ENCODE measurements at regions not wholly inside any gene's neighbourhood (a gene's known extent, or its start where the extent isn't known, plus 50 kb on each side); places are given as distances from the start of the nearest gene placed in this dataset.

DNA sequence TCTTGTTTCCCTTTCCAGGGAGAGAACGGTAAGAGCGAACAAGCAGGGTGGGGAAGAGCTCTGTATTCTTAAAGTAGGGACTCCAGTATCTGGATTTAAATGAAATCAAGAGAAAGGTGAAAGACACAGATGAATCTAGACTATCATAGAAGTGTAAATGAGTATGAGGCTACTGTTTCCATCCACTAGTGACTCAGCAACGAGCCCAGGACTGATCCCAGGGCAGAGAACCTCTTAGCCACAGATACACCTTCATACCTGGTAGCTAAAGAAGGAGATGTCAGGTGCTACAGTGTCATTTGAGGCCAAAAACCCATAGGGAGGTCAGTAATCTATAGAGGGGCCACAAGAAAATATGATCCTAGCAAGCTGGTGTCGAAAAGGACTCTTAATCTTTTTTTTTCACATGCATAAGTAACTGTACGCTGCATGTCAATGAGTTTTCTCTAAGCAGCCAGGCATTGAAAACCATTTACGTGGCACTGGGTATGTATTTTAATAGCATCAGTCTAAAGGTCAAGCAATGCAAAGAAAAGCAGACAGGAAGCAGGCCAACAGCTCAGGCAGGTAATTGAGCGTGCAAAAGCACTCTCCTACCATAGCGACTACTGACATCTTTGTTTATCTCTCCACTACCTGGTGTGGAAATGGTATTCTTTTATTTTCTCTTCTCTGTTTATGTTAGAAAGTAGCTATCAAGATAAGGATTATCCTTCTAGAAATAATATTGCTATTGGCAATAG, 91.5 kb upstream of the EGR2 start:
- Histone ChIP-seq H3K4me1 (ENCODE audit: control insufficient read depth, insufficient read depth, low read length) (no peaks in the 10 kb centered on the region; the same call in 1 of the 2 replicates), H3K27me3 (ENCODE audit: control insufficient read depth, insufficient read depth, low read length) (0 out of 2 replicates have a peak, but pooled peaks cover 9% of the 10 kb centered on the region), H3K36me3 (ENCODE audit: control insufficient read depth, insufficient read depth, low read length) (no peaks in the 10 kb centered on the region), H3K27ac (ENCODE audit: low read depth, low read length) (no peak overlapping the region), H3K4me3 (ENCODE audit: low read depth, low read length) (no peak overlapping the region), H3K9ac (ENCODE audit: low read length) (no peak overlapping the region), H3K9me3 (ENCODE audit: control insufficient read depth, insufficient read depth, low read depth, low read length) (no peaks in the 10 kb centered on the region)

GRCh38 chr10:62904281-62904875, 88.2 kb upstream of the EGR2 start:
- H3K4me3 ChIP-seq (ENCODE audit: low read depth, low read length) = no peak overlapping the region
- H3K36me3 ChIP-seq (ENCODE audit: control insufficient read depth, insufficient read depth, low read length) = no peaks in the 10 kb centered on the region
- no peak overlapping the region for H3K9ac ChIP-seq (ENCODE audit: low read length)
- H3K9me3 ChIP-seq (ENCODE audit: control insufficient read depth, insufficient read depth, low read depth, low read length) = 0 out of 2 replicates have a peak, but pooled peaks cover 2% of the 10 kb centered on the region
- H3K27me3 ChIP-seq (ENCODE audit: control insufficient read depth, insufficient read depth, low read length) = 0 out of 2 replicates have a peak, but pooled peaks cover 9% of the 10 kb centered on the region
- no peak overlapping the region for H3K27ac ChIP-seq (ENCODE audit: low read depth, low read length)
- no peaks in the 10 kb centered on the region; the same call in 1 of the 2 replicates for H3K4me1 ChIP-seq (ENCODE audit: control insufficient read depth, insufficient read depth, low read length)

- Histone ChIP-seq H3K27me3 (ENCODE audit: control insufficient read depth, insufficient read depth, low read length) (0 out of 2 replicates have a peak, but pooled peaks cover 9% of the 10 kb centered on the region), H3K9me3 (ENCODE audit: control insufficient read depth, insufficient read depth, low read depth, low read length) (0 out of 2 replicates have a peak, but pooled peaks cover 2% of the 10 kb centered on the region), H3K36me3 (ENCODE audit: control insufficient read depth, insufficient read depth, low read length) (no peaks in the 10 kb centered on the region), H3K4me1 (ENCODE audit: control insufficient read depth, insufficient read depth, low read length) (no peaks in the 10 kb centered on the region; the same call in 1 of the 2 replicates), H3K4me3 (ENCODE audit: low read depth, low read length) (no peak overlapping the region), H3K27ac (ENCODE audit: low read depth, low read length) (no peak overlapping the region), H3K9ac (ENCODE audit: low read length) (no peak overlapping the region)
Observed at GRCh38 chr10:62903828-62904227, 87.7 kb upstream of the EGR2 start.

GRCh38 chr10:62900829-62901571, 84.8 kb upstream of the EGR2 start:
- no peak overlapping the region for H3K9ac ChIP-seq (ENCODE audit: low read length)
- 0 out of 2 replicates have a peak, but pooled peaks cover 2% of the 10 kb centered on the region for H3K9me3 ChIP-seq (ENCODE audit: control insufficient read depth, insufficient read depth, low read depth, low read length)

GRCh38 chr10:62899311-62899710, 83.1 kb upstream of the EGR2 start:
- no peak overlapping the region for H3K9ac ChIP-seq (ENCODE audit: low read length)
- no peak overlapping the region for H3K4me3 ChIP-seq (ENCODE audit: low read depth, low read length)
- H3K27ac ChIP-seq (ENCODE audit: low read depth, low read length) = no peak overlapping the region
- no peaks in the 10 kb centered on the region; the same call in 1 of the 2 replicates for H3K4me1 ChIP-seq (ENCODE audit: control insufficient read depth, insufficient read depth, low read length)
- 0 out of 2 replicates have a peak, but pooled peaks cover 2% of the 10 kb centered on the region for H3K9me3 ChIP-seq (ENCODE audit: control insufficient read depth, insufficient read depth, low read depth, low read length)
- H3K36me3 ChIP-seq (ENCODE audit: control insufficient read depth, insufficient read depth, low read length) = no peaks in the 10 kb centered on the region
- no peaks in the 10 kb centered on the region for H3K27me3 ChIP-seq (ENCODE audit: control insufficient read depth, insufficient read depth, low read length)

More at GRCh38 chr10:62900829-62901571, 84.8 kb upstream of the EGR2 start:
- H3K4me3 ChIP-seq (ENCODE audit: low read depth, low read length) = no peak overlapping the region
- H3K27ac ChIP-seq (ENCODE audit: low read depth, low read length) = no peak overlapping the region
- no peaks in the 10 kb centered on the region for H3K27me3 ChIP-seq (ENCODE audit: control insufficient read depth, insufficient read depth, low read length)
- no peaks in the 10 kb centered on the region for H3K36me3 ChIP-seq (ENCODE audit: control insufficient read depth, insufficient read depth, low read length)
- H3K4me1 ChIP-seq (ENCODE audit: control insufficient read depth, insufficient read depth, low read length) = no peaks in the 10 kb centered on the region; the same call in 1 of the 2 replicates

DNA sequence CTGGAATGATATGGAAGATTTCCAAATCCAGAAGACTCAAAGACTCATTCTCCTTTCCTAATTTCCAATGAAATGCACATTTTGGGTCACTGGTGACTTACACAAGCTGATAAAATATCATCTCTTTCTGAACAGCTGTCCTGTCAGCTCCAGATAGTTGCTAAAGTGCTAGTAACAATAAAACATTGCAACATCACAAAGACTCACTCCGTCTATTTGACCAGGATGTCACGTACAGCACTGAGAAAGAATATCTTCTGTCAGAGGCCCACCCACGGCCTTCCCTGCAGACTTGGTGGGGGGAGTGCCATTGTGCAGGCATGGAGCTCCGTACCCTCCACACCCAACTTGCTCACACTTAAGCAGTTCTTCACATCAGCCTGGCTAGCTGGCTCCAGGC, 78.9 kb upstream of the EGR2 start:
- Histone ChIP-seq H3K9ac (ENCODE audit: low read length) (no peak overlapping the region), H3K4me3 (ENCODE audit: low read depth, low read length) (no peak overlapping the region), H3K27ac (ENCODE audit: low read depth, low read length) (no peak overlapping the region), H3K36me3 (ENCODE audit: control insufficient read depth, insufficient read depth, low read length) (no peaks in the 10 kb centered on the region), H3K4me1 (ENCODE audit: control insufficient read depth, insufficient read depth, low read length) (peaks cover 2% of the 10 kb centered on the region; the same call in 1 of the 2 replicates), H3K9me3 (ENCODE audit: control insufficient read depth, insufficient read depth, low read depth, low read length) (no peaks in the 10 kb centered on the region), H3K27me3 (ENCODE audit: control insufficient read depth, insufficient read depth, low read length) (no peaks in the 10 kb centered on the region)

GRCh38 chr10:62894156-62894555, 78.0 kb upstream of the EGR2 start:
- Histone ChIP-seq H3K36me3 (ENCODE audit: control insufficient read depth, insufficient read depth, low read length) (no peaks in the 10 kb centered on the region), H3K4me1 (ENCODE audit: control insufficient read depth, insufficient read depth, low read length) (peaks cover 2% of the 10 kb centered on the region; the same call in 1 of the 2 replicates), H3K9me3 (ENCODE audit: control insufficient read depth, insufficient read depth, low read depth, low read length) (no peaks in the 10 kb centered on the region), H3K27ac (ENCODE audit: low read depth, low read length) (no peak overlapping the region), H3K9ac (ENCODE audit: low read length) (no peak overlapping the region), H3K4me3 (ENCODE audit: low read depth, low read length) (no peak overlapping the region), H3K27me3 (ENCODE audit: control insufficient read depth, insufficient read depth, low read length) (no peaks in the 10 kb centered on the region)

DNA sequence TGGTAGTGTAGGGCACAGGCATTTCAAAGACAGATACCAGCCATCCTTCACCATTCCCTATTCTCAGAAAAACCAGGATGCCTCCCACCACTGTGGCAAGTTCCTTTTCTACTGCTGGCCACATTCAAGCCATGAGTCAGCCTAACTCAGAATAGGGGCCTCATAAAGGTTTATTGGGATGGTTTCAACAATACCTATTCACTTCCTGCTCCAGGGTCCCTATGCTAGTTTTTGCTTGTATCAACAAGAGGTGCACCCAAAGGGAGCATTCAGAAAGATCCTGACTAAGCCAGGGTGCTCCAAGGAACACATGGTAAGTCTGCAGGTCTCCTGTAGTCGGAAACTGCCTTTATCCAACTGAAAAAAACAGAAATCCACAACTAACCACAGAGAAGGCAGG, 76.9 kb upstream of the EGR2 start:
- Histone ChIP-seq H3K9ac (ENCODE audit: low read length) (no peak overlapping the region), H3K4me1 (ENCODE audit: control insufficient read depth, insufficient read depth, low read length) (peaks cover 2% of the 10 kb centered on the region; the same call in 1 of the 2 replicates), H3K27me3 (ENCODE audit: control insufficient read depth, insufficient read depth, low read length) (no peaks in the 10 kb centered on the region), H3K27ac (ENCODE audit: low read depth, low read length) (no peak overlapping the region), H3K4me3 (ENCODE audit: low read depth, low read length) (no peak overlapping the region), H3K36me3 (ENCODE audit: control insufficient read depth, insufficient read depth, low read length) (no peaks in the 10 kb centered on the region), H3K9me3 (ENCODE audit: control insufficient read depth, insufficient read depth, low read depth, low read length) (no peaks in the 10 kb centered on the region)

- no peak overlapping the region for H3K27ac ChIP-seq (ENCODE audit: low read depth, low read length)
- no peak overlapping the region for H3K9ac ChIP-seq (ENCODE audit: low read length)
- peaks cover 2% of the 10 kb centered on the region; the same call in 1 of the 2 replicates for H3K4me1 ChIP-seq (ENCODE audit: control insufficient read depth, insufficient read depth, low read length)
- no peaks in the 10 kb centered on the region for H3K27me3 ChIP-seq (ENCODE audit: control insufficient read depth, insufficient read depth, low read length)
- H3K36me3 ChIP-seq (ENCODE audit: control insufficient read depth, insufficient read depth, low read length) = no peaks in the 10 kb centered on the region
- no peak overlapping the region for H3K4me3 ChIP-seq (ENCODE audit: low read depth, low read length)
- H3K9me3 ChIP-seq (ENCODE audit: control insufficient read depth, insufficient read depth, low read depth, low read length) = no peaks in the 10 kb centered on the region
Observed at GRCh38 chr10:62890395-62890794, 74.2 kb upstream of the EGR2 start.

DNA sequence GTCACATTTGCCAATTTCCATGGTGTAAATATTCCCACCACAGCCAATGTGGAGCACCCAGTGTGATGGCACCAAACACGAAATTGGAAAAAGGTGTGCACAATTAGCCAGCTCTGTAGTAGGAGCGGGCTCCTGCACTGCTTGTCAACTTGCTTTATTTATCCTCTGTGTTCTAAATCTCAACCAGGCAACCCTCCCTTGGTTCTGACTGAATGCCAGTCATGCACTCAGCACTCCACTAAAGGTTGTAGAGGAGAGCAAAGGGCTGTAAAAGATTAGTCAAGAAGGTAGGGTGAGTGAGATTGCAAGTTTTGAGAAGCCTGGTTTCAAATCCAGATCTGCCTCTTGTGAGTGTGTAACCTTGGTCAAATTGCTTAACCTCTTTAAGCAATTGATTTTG, 71.5 kb upstream of the EGR2 start:
- no peak overlapping the region for H3K27ac ChIP-seq (ENCODE audit: low read depth, low read length)
- H3K9ac ChIP-seq (ENCODE audit: low read length) = no peak overlapping the region
- H3K4me3 ChIP-seq (ENCODE audit: low read depth, low read length) = no peak overlapping the region
- H3K27me3 ChIP-seq (ENCODE audit: control insufficient read depth, insufficient read depth, low read length) = no peaks in the 10 kb centered on the region; the same call in 1 of the 2 replicates
- no peaks in the 10 kb centered on the region for H3K9me3 ChIP-seq (ENCODE audit: control insufficient read depth, insufficient read depth, low read depth, low read length)
- no peaks in the 10 kb centered on the region for H3K36me3 ChIP-seq (ENCODE audit: control insufficient read depth, insufficient read depth, low read length)
- H3K4me1 ChIP-seq (ENCODE audit: control insufficient read depth, insufficient read depth, low read length) = peaks cover 2% of the 10 kb centered on the region; the same call in 1 of the 2 replicates
